ENCODE measurements at regions not wholly inside any gene's neighbourhood (a gene's known extent, or its start where the extent isn't known, plus 50 kb on each side); places are given as distances from the start of the nearest gene placed in this dataset.

GRCh38 chr3:104951426-104951825 lies 415.3 kb upstream of the ALCAM start:
- Mint-ChIP-seq H3K36me3 (no peaks in the 10 kb centered on the region), H3K27me3 (no peaks in the 10 kb centered on the region), H3K4me3 (no peak overlapping the region), H3K9me3 (peaks cover 22% of the 10 kb centered on the region), H3K4me1 (ENCODE audit: low read depth in 2 of 2) (no peaks in the 10 kb centered on the region), H3K27ac (no peak overlapping the region)
- DNase-seq (ENCODE audit: low spot score) = no peak
- no peak for ATAC-seq

GRCh38 chr3:104952146-104952972 lies 414.4 kb upstream of the ALCAM start:
- ATAC-seq = no peak
- H3K27ac Mint-ChIP-seq = no peak overlapping the region
- no peaks in the 10 kb centered on the region for H3K4me1 Mint-ChIP-seq (ENCODE audit: low read depth in 2 of 2)
- H3K4me3 Mint-ChIP-seq = no peak overlapping the region
- no peaks in the 10 kb centered on the region for H3K36me3 Mint-ChIP-seq
- peaks cover 22% of the 10 kb centered on the region for H3K9me3 Mint-ChIP-seq
- no peak for DNase-seq (ENCODE audit: low spot score)
- no peaks in the 10 kb centered on the region for H3K27me3 Mint-ChIP-seq

GRCh38 chr3:104956620-104957345 lies 409.9 kb upstream of the ALCAM start:
- no peak for ATAC-seq
- Mint-ChIP-seq H3K4me3 (no peak overlapping the region), H3K36me3 (no peaks in the 10 kb centered on the region), H3K27ac (no peak overlapping the region), H3K27me3 (no peaks in the 10 kb centered on the region), H3K9me3 (peaks cover 11% of the 10 kb centered on the region), H3K4me1 (ENCODE audit: low read depth in 2 of 2) (no peaks in the 10 kb centered on the region)
- DNase-seq (ENCODE audit: low spot score) = no peak

- no peaks in the 10 kb centered on the region for H3K36me3 Mint-ChIP-seq
- peaks cover 3% of the 10 kb centered on the region for H3K9me3 Mint-ChIP-seq
- no peaks in the 10 kb centered on the region for H3K27me3 Mint-ChIP-seq
- ATAC-seq (no peak), DNase-seq (ENCODE audit: low spot score) (no peak)
- H3K4me1 Mint-ChIP-seq (ENCODE audit: low read depth in 2 of 2) = no peaks in the 10 kb centered on the region
- H3K4me3 Mint-ChIP-seq = no peak overlapping the region
- no peak overlapping the region for H3K27ac Mint-ChIP-seq
Observed at GRCh38 chr3:104960579-104960978, 406.1 kb upstream of the ALCAM start.

DNA sequence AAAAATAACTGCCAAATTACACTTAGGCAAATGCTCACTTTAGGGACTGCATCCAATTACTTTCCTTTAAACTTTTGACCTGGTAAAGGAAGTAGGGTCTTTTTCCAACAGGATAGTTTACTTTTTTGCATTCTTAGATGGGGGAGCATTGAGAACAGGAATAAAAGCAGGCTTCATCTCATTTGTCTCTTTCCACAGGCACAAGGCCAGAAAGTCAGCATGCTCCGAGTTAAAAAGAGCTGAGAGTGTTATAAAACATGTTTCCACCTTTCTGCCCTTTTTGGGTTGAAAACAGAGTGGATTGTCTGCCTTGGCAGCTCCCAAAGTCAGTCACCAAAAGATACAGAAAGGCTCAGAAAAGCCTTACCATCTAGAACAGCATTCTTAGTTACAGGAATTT lies 404.9 kb upstream of the ALCAM start:
- H3K9me3 Mint-ChIP-seq = no peaks in the 10 kb centered on the region
- no peak overlapping the region for H3K4me3 Mint-ChIP-seq
- no peaks in the 10 kb centered on the region for H3K27me3 Mint-ChIP-seq
- DNase-seq (ENCODE audit: low spot score) (no peak), ATAC-seq (no peak)
- no peaks in the 10 kb centered on the region for H3K36me3 Mint-ChIP-seq
- H3K4me1 Mint-ChIP-seq (ENCODE audit: low read depth in 2 of 2) = no peaks in the 10 kb centered on the region
- no peak overlapping the region for H3K27ac Mint-ChIP-seq

- ATAC-seq = no peak
- DNase-seq (ENCODE audit: low spot score) = no peak
- Mint-ChIP-seq H3K36me3 (no peaks in the 10 kb centered on the region), H3K27me3 (no peaks in the 10 kb centered on the region), H3K4me1 (ENCODE audit: low read depth in 2 of 2) (no peaks in the 10 kb centered on the region), H3K9me3 (peaks cover 7% of the 10 kb centered on the region), H3K4me3 (no peak overlapping the region), H3K27ac (no peak overlapping the region)
Observed at GRCh38 chr3:104974316-104974715, 392.4 kb upstream of the ALCAM start.

DNA sequence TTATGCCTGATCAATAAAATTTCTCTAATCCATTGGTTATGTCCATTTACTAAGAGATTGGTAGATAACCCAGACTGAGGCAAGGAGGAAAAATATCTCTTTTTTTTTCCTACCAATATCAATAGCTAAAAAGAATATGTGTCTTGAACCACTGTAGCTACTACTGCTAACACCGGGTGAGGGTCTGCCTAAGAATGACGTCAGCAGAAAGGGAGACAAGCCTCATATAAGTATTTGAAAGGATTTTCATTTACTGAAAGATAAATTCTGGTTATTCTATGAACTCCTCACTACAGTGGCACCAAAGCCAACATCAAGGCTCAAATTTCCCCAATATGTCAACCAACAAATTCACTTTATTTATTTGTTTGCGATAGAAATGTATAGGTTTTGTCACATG lies 389.0 kb upstream of the ALCAM start:
- H3K4me1 Mint-ChIP-seq (ENCODE audit: low read depth in 2 of 2) = no peaks in the 10 kb centered on the region

GRCh38 chr3:104982130-104982529 lies 384.6 kb upstream of the ALCAM start:
- ATAC-seq = no peak
- H3K27ac Mint-ChIP-seq = no peak overlapping the region

More for the DNA sequence above, 389.0 kb upstream of the ALCAM start:
- Mint-ChIP-seq H3K27me3 (no peaks in the 10 kb centered on the region), H3K27ac (no peak overlapping the region), H3K4me3 (no peak overlapping the region), H3K9me3 (peaks cover 6% of the 10 kb centered on the region), H3K36me3 (no peaks in the 10 kb centered on the region)
- DNase-seq (ENCODE audit: low spot score) = no peak
- ATAC-seq = no peak

GRCh38 chr3:104987859-104988258 lies 378.9 kb upstream of the ALCAM start:
- H3K27me3 Mint-ChIP-seq = no peaks in the 10 kb centered on the region
- no peak overlapping the region for H3K27ac Mint-ChIP-seq
- H3K9me3 Mint-ChIP-seq = peaks cover 12% of the 10 kb centered on the region
- no peaks in the 10 kb centered on the region for H3K4me1 Mint-ChIP-seq (ENCODE audit: low read depth in 2 of 2)
- H3K36me3 Mint-ChIP-seq = no peaks in the 10 kb centered on the region
- no peak overlapping the region for H3K4me3 Mint-ChIP-seq
- ATAC-seq (no peak), DNase-seq (ENCODE audit: low spot score) (no peak)

More at GRCh38 chr3:104982130-104982529, 384.6 kb upstream of the ALCAM start:
- Mint-ChIP-seq H3K27me3 (no peaks in the 10 kb centered on the region), H3K4me1 (ENCODE audit: low read depth in 2 of 2) (no peaks in the 10 kb centered on the region), H3K9me3 (peaks cover 15% of the 10 kb centered on the region), H3K4me3 (no peak overlapping the region), H3K36me3 (no peaks in the 10 kb centered on the region)
- no peak for DNase-seq (ENCODE audit: low spot score)

GRCh38 chr3:104988496-104988895 lies 378.2 kb upstream of the ALCAM start:
- Mint-ChIP-seq H3K36me3 (no peaks in the 10 kb centered on the region), H3K4me1 (ENCODE audit: low read depth in 2 of 2) (no peaks in the 10 kb centered on the region), H3K4me3 (no peak overlapping the region), H3K27ac (no peak overlapping the region), H3K27me3 (no peaks in the 10 kb centered on the region), H3K9me3 (peaks cover 12% of the 10 kb centered on the region)
- DNase-seq (ENCODE audit: low spot score) (no peak), ATAC-seq (no peak)

GRCh38 chr3:104989878-104990277 lies 376.8 kb upstream of the ALCAM start:
- Mint-ChIP-seq H3K36me3 (no peaks in the 10 kb centered on the region), H3K4me3 (no peak overlapping the region), H3K27me3 (no peaks in the 10 kb centered on the region)

GRCh38 chr3:104990758-104991157 lies 376.0 kb upstream of the ALCAM start:
- H3K36me3 Mint-ChIP-seq = no peaks in the 10 kb centered on the region
- ATAC-seq = no peak
- no peak overlapping the region for H3K4me3 Mint-ChIP-seq
- H3K27ac Mint-ChIP-seq = no peak overlapping the region
- no peaks in the 10 kb centered on the region for H3K27me3 Mint-ChIP-seq
- no peak for DNase-seq (ENCODE audit: low spot score)
- H3K4me1 Mint-ChIP-seq (ENCODE audit: low read depth in 2 of 2) = no peaks in the 10 kb centered on the region
- peaks cover 5% of the 10 kb centered on the region for H3K9me3 Mint-ChIP-seq

More at GRCh38 chr3:104989878-104990277, 376.8 kb upstream of the ALCAM start:
- H3K27ac Mint-ChIP-seq = no peak overlapping the region
- no peak for ATAC-seq
- H3K9me3 Mint-ChIP-seq = peaks cover 8% of the 10 kb centered on the region
- no peak for DNase-seq (ENCODE audit: low spot score)
- H3K4me1 Mint-ChIP-seq (ENCODE audit: low read depth in 2 of 2) = no peaks in the 10 kb centered on the region

DNA sequence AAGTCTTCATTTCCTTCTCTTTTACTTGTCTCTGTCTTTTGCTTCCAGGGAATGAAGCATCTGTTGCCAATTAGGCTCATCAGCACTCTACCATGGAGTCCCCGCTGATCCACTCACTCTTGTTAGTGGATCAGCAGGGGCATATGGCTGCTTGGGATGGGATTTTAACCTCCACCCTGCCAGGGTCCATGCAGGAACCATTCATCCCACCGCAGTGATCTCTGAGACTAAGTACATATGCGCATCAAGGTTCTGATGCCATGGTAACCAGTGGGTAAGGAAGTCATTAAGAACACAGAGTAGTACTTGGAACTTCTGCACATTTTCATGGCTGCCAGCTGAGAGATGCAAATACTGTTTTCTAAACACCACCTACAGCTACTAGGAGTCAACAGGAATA lies 374.0 kb upstream of the ALCAM start:
- ATAC-seq = no peak
- Mint-ChIP-seq H3K9me3 (no peaks in the 10 kb centered on the region), H3K4me3 (no peak overlapping the region), H3K27ac (no peak overlapping the region), H3K4me1 (ENCODE audit: low read depth in 2 of 2) (no peaks in the 10 kb centered on the region), H3K36me3 (no peaks in the 10 kb centered on the region), H3K27me3 (no peaks in the 10 kb centered on the region)
- no peak for DNase-seq (ENCODE audit: low spot score)

GRCh38 chr3:105006164-105006563 lies 360.5 kb upstream of the ALCAM start:
- Mint-ChIP-seq H3K27me3 (no peaks in the 10 kb centered on the region), H3K4me3 (no peak overlapping the region), H3K36me3 (no peaks in the 10 kb centered on the region), H3K4me1 (ENCODE audit: low read depth in 2 of 2) (no peaks in the 10 kb centered on the region), H3K27ac (no peak overlapping the region), H3K9me3 (peaks cover 11% of the 10 kb centered on the region)
- DNase-seq (ENCODE audit: low spot score) (no peak), ATAC-seq (no peak)
